ENCODE measurements at regions not wholly inside any gene's neighbourhood (a gene's known extent, or its start where the extent isn't known, plus 50 kb on each side); places are given as distances from the start of the nearest gene placed in this dataset.

- H3F3A ChIP-seq (ENCODE audit: insufficient read depth, low read length) = no peaks in the 10 kb centered on the region
- no peak overlapping the region for H3K27ac ChIP-seq (ENCODE audit: low read depth, low read length, poor library complexity, severe bottlenecking)
- H3K4me2 ChIP-seq (ENCODE audit: low read length) = no peak overlapping the region
- no peaks in the 10 kb centered on the region for H3K9me2 ChIP-seq (ENCODE audit: low read depth, low read length)
- H3K27me3 ChIP-seq (ENCODE audit: insufficient read depth, low read length) = no peaks in the 10 kb centered on the region
- H3K9me3 ChIP-seq (ENCODE audit: low read length) = no peaks in the 10 kb centered on the region
- no peaks in the 10 kb centered on the region for H3K79me2 ChIP-seq (ENCODE audit: insufficient read depth, low read length)
- no peaks in the 10 kb centered on the region for H3K36me3 ChIP-seq (ENCODE audit: insufficient read depth, low read length)
- TF ChIP-seq, protein P1, sequence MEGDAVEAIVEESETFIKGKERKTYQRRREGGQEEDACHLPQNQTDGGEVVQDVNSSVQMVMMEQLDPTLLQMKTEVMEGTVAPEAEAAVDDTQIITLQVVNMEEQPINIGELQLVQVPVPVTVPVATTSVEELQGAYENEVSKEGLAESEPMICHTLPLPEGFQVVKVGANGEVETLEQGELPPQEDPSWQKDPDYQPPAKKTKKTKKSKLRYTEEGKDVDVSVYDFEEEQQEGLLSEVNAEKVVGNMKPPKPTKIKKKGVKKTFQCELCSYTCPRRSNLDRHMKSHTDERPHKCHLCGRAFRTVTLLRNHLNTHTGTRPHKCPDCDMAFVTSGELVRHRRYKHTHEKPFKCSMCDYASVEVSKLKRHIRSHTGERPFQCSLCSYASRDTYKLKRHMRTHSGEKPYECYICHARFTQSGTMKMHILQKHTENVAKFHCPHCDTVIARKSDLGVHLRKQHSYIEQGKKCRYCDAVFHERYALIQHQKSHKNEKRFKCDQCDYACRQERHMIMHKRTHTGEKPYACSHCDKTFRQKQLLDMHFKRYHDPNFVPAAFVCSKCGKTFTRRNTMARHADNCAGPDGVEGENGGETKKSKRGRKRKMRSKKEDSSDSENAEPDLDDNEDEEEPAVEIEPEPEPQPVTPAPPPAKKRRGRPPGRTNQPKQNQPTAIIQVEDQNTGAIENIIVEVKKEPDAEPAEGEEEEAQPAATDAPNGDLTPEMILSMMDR (IDR thresholded peaks at IDR 0.05; ENCODE audit: low read length) = no peak
- TF ChIP-seq EZH2 (IDR thresholded peaks at IDR 0.05; ENCODE audit: borderline replicate concordance, low read length) = no peak
- no peak overlapping the region for H3K4me3 ChIP-seq (ENCODE audit: low read depth, low read length, poor library complexity, severe bottlenecking)
- H4K20me1 ChIP-seq (ENCODE audit: insufficient read depth, low read length) = no peaks in the 10 kb centered on the region
- H3K4me1 ChIP-seq (ENCODE audit: insufficient read depth, low read length, severe bottlenecking) = no peaks in the 10 kb centered on the region
- H3K9ac ChIP-seq (ENCODE audit: low read length) = no peak overlapping the region
- H2AFZ ChIP-seq (ENCODE audit: low read length) = no peak overlapping the region
Measured at GRCh38 chr18:56294484-56295183, 343.8 kb downstream of the TXNL1 start.

DNA sequence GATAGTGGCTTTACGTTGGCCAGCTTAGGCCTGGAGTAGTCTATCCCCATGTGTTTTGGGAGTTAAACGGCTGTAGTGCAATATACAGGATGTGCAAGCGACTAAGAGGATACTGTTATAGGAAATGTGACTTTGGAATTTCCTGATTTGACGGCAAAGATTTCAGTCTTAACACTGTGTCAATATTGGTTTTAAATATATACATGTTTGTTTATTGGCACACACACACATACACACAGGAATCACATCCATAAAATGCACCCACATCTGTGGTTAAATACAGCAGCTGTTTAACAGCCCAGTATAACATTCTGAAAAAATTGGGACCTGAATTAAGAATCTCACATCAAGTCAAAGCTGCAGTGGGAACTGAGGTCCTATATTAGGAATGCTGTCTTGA lies 347.1 kb downstream of the TXNL1 start:
- H3K27ac ChIP-seq (ENCODE audit: low read depth, low read length, poor library complexity, severe bottlenecking) = no peak overlapping the region
- H3K79me2 ChIP-seq (ENCODE audit: insufficient read depth, low read length) = no peaks in the 10 kb centered on the region
- H3K36me3 ChIP-seq (ENCODE audit: insufficient read depth, low read length) = no peaks in the 10 kb centered on the region
- TF ChIP-seq, protein P1 (IDR thresholded peaks at IDR 0.05; ENCODE audit: low read length) = no peak
- no peak for TF ChIP-seq EZH2 (IDR thresholded peaks at IDR 0.05; ENCODE audit: borderline replicate concordance, low read length)
- H3K4me2 ChIP-seq (ENCODE audit: low read length) = no peak overlapping the region
- H3K9me2 ChIP-seq (ENCODE audit: low read depth, low read length) = no peaks in the 10 kb centered on the region
- no peaks in the 10 kb centered on the region for H3K27me3 ChIP-seq (ENCODE audit: insufficient read depth, low read length)
- no peak overlapping the region for H2AFZ ChIP-seq (ENCODE audit: low read length)
- H4K20me1 ChIP-seq (ENCODE audit: insufficient read depth, low read length) = no peaks in the 10 kb centered on the region
- H3K9me3 ChIP-seq (ENCODE audit: low read length) = no peaks in the 10 kb centered on the region
- H3K4me3 ChIP-seq (ENCODE audit: low read depth, low read length, poor library complexity, severe bottlenecking) = no peak overlapping the region
- no peaks in the 10 kb centered on the region for H3K4me1 ChIP-seq (ENCODE audit: insufficient read depth, low read length, severe bottlenecking)
- no peaks in the 10 kb centered on the region for H3F3A ChIP-seq (ENCODE audit: insufficient read depth, low read length)
- H3K9ac ChIP-seq (ENCODE audit: low read length) = no peak overlapping the region

- TF ChIP-seq, protein P1 (IDR thresholded peaks at IDR 0.05; ENCODE audit: low read length) = no peak
- H3K27me3 ChIP-seq (ENCODE audit: insufficient read depth, low read length) = no peaks in the 10 kb centered on the region
- H3K9me3 ChIP-seq (ENCODE audit: low read length) = no peaks in the 10 kb centered on the region
- no peaks in the 10 kb centered on the region for H3K4me1 ChIP-seq (ENCODE audit: insufficient read depth, low read length, severe bottlenecking)
- no peaks in the 10 kb centered on the region for H3K36me3 ChIP-seq (ENCODE audit: insufficient read depth, low read length)
- no peak overlapping the region for H2AFZ ChIP-seq (ENCODE audit: low read length)
- H3K9ac ChIP-seq (ENCODE audit: low read length) = no peak overlapping the region
- H3F3A ChIP-seq (ENCODE audit: insufficient read depth, low read length) = no peaks in the 10 kb centered on the region
- no peak overlapping the region for H3K4me2 ChIP-seq (ENCODE audit: low read length)
- H3K79me2 ChIP-seq (ENCODE audit: insufficient read depth, low read length) = no peaks in the 10 kb centered on the region
- no peak overlapping the region for H3K27ac ChIP-seq (ENCODE audit: low read depth, low read length, poor library complexity, severe bottlenecking)
- H3K9me2 ChIP-seq (ENCODE audit: low read depth, low read length) = no peaks in the 10 kb centered on the region
- H3K4me3 ChIP-seq (ENCODE audit: low read depth, low read length, poor library complexity, severe bottlenecking) = no peak overlapping the region
- H4K20me1 ChIP-seq (ENCODE audit: insufficient read depth, low read length) = no peaks in the 10 kb centered on the region
Measured at GRCh38 chr18:56289381-56289780, 349.0 kb downstream of the TXNL1 start.

All from OCI-LY1 (cell line).